SU-DHL-6 (cell line): ENCODE measurements at regions not wholly inside any gene's neighbourhood (a gene's known extent, or its start where the extent isn't known, plus 50 kb on each side); places are given as distances from the start of the nearest gene placed in this dataset.

ENCODE experiments used
- H2AFZ ChIP-seq: fragments of 200-600 bp; sonication (generic); 2 replicates; pipeline ENCODE4 v1.6.1; 2014; ENCODE audit warnings: low read depth, mild to moderate bottlenecking, moderate library complexity, mixed read lengths, antibody characterized with exemption, low read length; ENCODE audit not compliant: severe bottlenecking
- H3F3A ChIP-seq: fragments of 200-600 bp; shearing (Covaris generic); 2 replicates; pipeline ENCODE4 v1.6.0; 2016; ENCODE audit warnings: antibody characterized with exemption, mild to moderate bottlenecking; ENCODE audit not compliant: insufficient read depth
- H3K27ac ChIP-seq: fragments of 200-600 bp; sonication (generic); 2 replicates; pipeline ENCODE4 v1.5.1; 2016; ENCODE audit warnings: low read depth, mild to moderate bottlenecking, low read length, moderate library complexity, mixed read lengths
- H3K27me3 ChIP-seq: fragments of 200-600 bp; sonication (generic), shearing (Covaris generic); 2 replicates; pipeline ENCODE4 v1.6.0; 2014; ENCODE audit warnings: mild to moderate bottlenecking, low read length
- H3K36me3 ChIP-seq: fragments of 200-600 bp; sonication (generic); 2 replicates; pipeline ENCODE4 v1.6.1; 2014; ENCODE audit warnings: mild to moderate bottlenecking, low read length, mixed read lengths
- H3K4me2 ChIP-seq: fragments of 300-600, 200-600 bp; shearing (Covaris generic), sonication (generic); 2 replicates; pipeline ENCODE4 v1.6.0; 2014; ENCODE audit warnings: low read length, low read depth, mild to moderate bottlenecking; ENCODE audit not compliant: poor library complexity, severe bottlenecking
- H3K4me3 ChIP-seq: fragments of 200-600 bp; sonication (generic); 2 replicates; pipeline ENCODE4 v1.5.1; 2014; ENCODE audit warnings: antibody characterized with exemption, low read length, mild to moderate bottlenecking, mixed read lengths; ENCODE audit not compliant: insufficient read depth, poor library complexity, severe bottlenecking
- H3K79me2 ChIP-seq: fragments of 200-600 bp; sonication (generic); 2 replicates; pipeline ENCODE4 v1.6.1; 2014; ENCODE audit warnings: mild to moderate bottlenecking, low read length, moderate library complexity; ENCODE audit not compliant: insufficient read depth
- H3K9ac ChIP-seq: fragments of 200-600 bp; sonication (generic); 2 replicates; pipeline ENCODE4 v1.7.0; 2014; ENCODE audit warnings: mild to moderate bottlenecking, low read length
- H3K9me2 ChIP-seq: fragments of 200-600 bp; sonication (generic); replicated peaks from 2 replicates; pipeline ENCODE4 v1.6.1; 2014; ENCODE audit warnings: low read length; ENCODE audit not compliant: insufficient read depth
- H3K9me3 ChIP-seq: fragments of 200-600 bp; sonication (generic); 2 replicates; pipeline ENCODE4 v1.6.1; 2014; ENCODE audit warnings: low read length, mixed read lengths; ENCODE audit not compliant: insufficient read depth
- H4K20me1 ChIP-seq: fragments of 200-600 bp; sonication (generic); 2 replicates; pipeline ENCODE4 v1.6.1; 2014; ENCODE audit warnings: low read depth, mild to moderate bottlenecking, antibody characterized with exemption, low read length, moderate library complexity, mixed read lengths
- CTCF ChIP-seq: fragments of 200-600 bp; sonication (generic); IDR thresholded peaks from one replicate; pipeline ENCODE4 v1.5.1; 2017; ENCODE audit warnings: antibody characterized with exemption, mild to moderate bottlenecking, low read length, moderate library complexity; ENCODE audit not compliant: insufficient read depth, poor library complexity, severe bottlenecking
- EZH2phosphoT487 ChIP-seq: fragments of 200-600 bp; sonication (generic), shearing (Covaris generic); conservative IDR thresholded peaks from 2 replicates; pipeline ENCODE4 v1.6.1; 2018; ENCODE audit warnings: mild to moderate bottlenecking, antibody characterized with exemption, low read length, moderate library complexity, mixed read lengths

GRCh38 chr4:81622028-81622427, 150.3 kb upstream of the RASGEF1B start:
- Histone ChIP-seq H3F3A (no peaks in the 10 kb centered on the region), H4K20me1 (no peaks in the 10 kb centered on the region), H3K27ac (no peak overlapping the region), H3K9me3 (no peaks in the 10 kb centered on the region), H3K79me2 (no peaks in the 10 kb centered on the region), H3K4me2 (no peak overlapping the region), H3K27me3 (no peaks in the 10 kb centered on the region), H3K9ac (no peak overlapping the region), H3K36me3 (no peaks in the 10 kb centered on the region), H3K4me3 (no peak overlapping the region), H2AFZ (no peak overlapping the region), H3K9me2 (no peaks in the 10 kb centered on the region)
- no peak for TF ChIP-seq CTCF
- TF ChIP-seq EZH2phosphoT487: no peak

GRCh38 chr4:81621490-81621889, 149.8 kb upstream of the RASGEF1B start:
- H3K79me2 ChIP-seq: no peaks in the 10 kb centered on the region
- no peaks in the 10 kb centered on the region for H3K27me3 ChIP-seq
- no peaks in the 10 kb centered on the region for H3K9me3 ChIP-seq
- no peak overlapping the region for H3K9ac ChIP-seq
- H3K36me3 ChIP-seq: no peaks in the 10 kb centered on the region
- no peaks in the 10 kb centered on the region for H4K20me1 ChIP-seq
- no peak overlapping the region for H3K4me3 ChIP-seq
- H3F3A ChIP-seq: no peaks in the 10 kb centered on the region
- H3K9me2 ChIP-seq: no peaks in the 10 kb centered on the region
- TF ChIP-seq EZH2phosphoT487 (no peak), CTCF (no peak)
- no peak overlapping the region for H3K27ac ChIP-seq
- no peak overlapping the region for H3K4me2 ChIP-seq
- H2AFZ ChIP-seq: no peak overlapping the region

- no peaks in the 10 kb centered on the region for H4K20me1 ChIP-seq
- H3F3A ChIP-seq: no peaks in the 10 kb centered on the region
- TF ChIP-seq EZH2phosphoT487 (no peak), CTCF (no peak)
- H3K27me3 ChIP-seq: no peaks in the 10 kb centered on the region
- no peaks in the 10 kb centered on the region for H3K36me3 ChIP-seq
- no peak overlapping the region for H3K9ac ChIP-seq
- no peak overlapping the region for H3K27ac ChIP-seq
- H3K9me3 ChIP-seq: no peaks in the 10 kb centered on the region
- H2AFZ ChIP-seq: no peak overlapping the region
- no peaks in the 10 kb centered on the region for H3K9me2 ChIP-seq
- no peaks in the 10 kb centered on the region for H3K79me2 ChIP-seq
- no peak overlapping the region for H3K4me2 ChIP-seq
- H3K4me3 ChIP-seq: no peak overlapping the region
Observed at GRCh38 chr4:81620442-81620841, 148.7 kb upstream of the RASGEF1B start.

GRCh38 chr4:81617545-81617944, 145.8 kb upstream of the RASGEF1B start:
- TF ChIP-seq CTCF (no peak), EZH2phosphoT487 (no peak)
- no peaks in the 10 kb centered on the region for H3F3A ChIP-seq
- no peaks in the 10 kb centered on the region for H3K27me3 ChIP-seq
- H2AFZ ChIP-seq: no peak overlapping the region
- H3K9me2 ChIP-seq: no peaks in the 10 kb centered on the region
- no peak overlapping the region for H3K9ac ChIP-seq
- H4K20me1 ChIP-seq: no peaks in the 10 kb centered on the region
- no peaks in the 10 kb centered on the region for H3K9me3 ChIP-seq
- no peaks in the 10 kb centered on the region for H3K79me2 ChIP-seq
- H3K36me3 ChIP-seq: no peaks in the 10 kb centered on the region
- no peak overlapping the region for H3K4me3 ChIP-seq
- H3K4me2 ChIP-seq: no peak overlapping the region
- no peak overlapping the region for H3K27ac ChIP-seq
